ENCODE measurements at regions not wholly inside any gene's neighbourhood (a gene's known extent, or its start where the extent isn't known, plus 50 kb on each side); places are given as distances from the start of the nearest gene placed in this dataset.

DNA sequence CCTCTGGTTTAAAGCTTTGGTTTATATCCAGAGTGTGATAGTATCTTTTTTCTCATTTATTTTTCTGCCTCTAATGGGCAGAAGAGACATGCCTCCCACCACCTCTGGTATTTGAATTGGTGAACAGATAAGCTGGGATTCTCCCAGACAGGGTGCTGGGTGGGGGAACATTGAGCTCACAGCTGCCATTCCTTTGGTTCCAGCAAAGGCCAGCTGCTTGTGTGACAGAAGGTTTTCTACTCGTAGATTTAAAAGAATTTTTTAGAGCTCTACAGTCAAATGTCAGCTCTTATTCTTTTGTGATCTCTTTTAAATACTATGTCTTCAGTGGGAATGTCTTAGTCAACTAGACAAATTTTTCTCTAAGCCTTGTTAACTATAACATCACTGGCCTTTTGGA, 54.7 kb upstream of the ADAMTS16 start:
- no peak overlapping the region for H2BK20ac ChIP-seq (ENCODE audit: low read depth, low read length, poor library complexity, severe bottlenecking)

More for the DNA sequence above, 54.7 kb upstream of the ADAMTS16 start:
- Histone ChIP-seq H3K79me2 (ENCODE audit: insufficient read depth, low read length) (no peaks in the 10 kb centered on the region), H2AFZ (ENCODE audit: low read length) (no peak overlapping the region), H4K20me1 (ENCODE audit: control insufficient read depth, insufficient read depth, insufficient read length) (no peaks in the 10 kb centered on the region), H3K4me1 (ENCODE audit: insufficient read depth, low read length) (peaks cover 8% of the 10 kb centered on the region; the same call in 1 of the 2 replicates), H3K14ac (ENCODE audit: insufficient read depth, low read length) (no peak overlapping the region), H2AK5ac (ENCODE audit: insufficient read length, low read length) (no peak overlapping the region), H3K4me2 (ENCODE audit: insufficient read depth, insufficient read length, low read length) (no peak overlapping the region), H3K9ac (ENCODE audit: extremely low read depth, insufficient read length, low read length) (no peak overlapping the region), H3K79me1 (ENCODE audit: insufficient read depth, low read depth, low read length, poor library complexity, severe bottlenecking) (no peaks in the 10 kb centered on the region), H3K56ac (ENCODE audit: insufficient read length, low read depth, low read length) (no peak overlapping the region), H2BK15ac (ENCODE audit: low read depth, low read length) (no peak overlapping the region), H2BK120ac (ENCODE audit: low read depth, low read length, poor library complexity, severe bottlenecking) (no peak overlapping the region), H2BK5ac (ENCODE audit: insufficient read length, low read length) (no peak overlapping the region), H3K23ac (ENCODE audit: insufficient read length, low read depth, low read length) (no peak overlapping the region), H2BK12ac (ENCODE audit: insufficient read length, low read depth, low read length) (no peak overlapping the region), H3K27ac (ENCODE audit: insufficient read length, low read depth, low read length) (no peak overlapping the region), H3K18ac (ENCODE audit: insufficient read length, low read depth, low read length) (no peak overlapping the region), H4K8ac (replicated peaks; ENCODE audit: insufficient read length, low read depth, low read length) (no peak overlapping the region), H4K5ac (ENCODE audit: insufficient read length, low read depth, low read length) (no peak overlapping the region), H3K4ac (ENCODE audit: low read depth, low read length) (no peak overlapping the region), H3T11ph (ENCODE audit: low read length) (no peak overlapping the region), H3K9me3 (ENCODE audit: control insufficient read depth, low read depth, low read length) (no peaks in the 10 kb centered on the region), H3K23me2 (ENCODE audit: insufficient read length, low read depth, low read length, poor library complexity, severe bottlenecking) (no peaks in the 10 kb centered on the region), H3K27me3 (ENCODE audit: insufficient read depth, low read length) (no peaks in the 10 kb centered on the region), H4K91ac (ENCODE audit: insufficient read length, low read depth, low read length) (no peak overlapping the region)
- Mint-ChIP-seq H3K27me3 (ENCODE audit: low read depth) (peaks cover 7% of the 10 kb centered on the region), H3K9me3 (peaks cover 0 to 3% of the 10 kb centered on the region in 2 experiments; a peak in 2 of 5 replicates), H3K27ac (no peak overlapping the region), H3K36me3 (ENCODE audit: insufficient read depth in 1 of 3, low read depth in 3 of 3) (peaks cover 0 to 7% (median 7%) of the 10 kb centered on the region in 3 experiments; a peak in 3 of 7 replicates), H3K4me1 (peaks cover 24 to 31% of the 10 kb centered on the region in 2 experiments), H3K4me3 (no peak overlapping the region)
- TF ChIP-seq, protein P1, sequence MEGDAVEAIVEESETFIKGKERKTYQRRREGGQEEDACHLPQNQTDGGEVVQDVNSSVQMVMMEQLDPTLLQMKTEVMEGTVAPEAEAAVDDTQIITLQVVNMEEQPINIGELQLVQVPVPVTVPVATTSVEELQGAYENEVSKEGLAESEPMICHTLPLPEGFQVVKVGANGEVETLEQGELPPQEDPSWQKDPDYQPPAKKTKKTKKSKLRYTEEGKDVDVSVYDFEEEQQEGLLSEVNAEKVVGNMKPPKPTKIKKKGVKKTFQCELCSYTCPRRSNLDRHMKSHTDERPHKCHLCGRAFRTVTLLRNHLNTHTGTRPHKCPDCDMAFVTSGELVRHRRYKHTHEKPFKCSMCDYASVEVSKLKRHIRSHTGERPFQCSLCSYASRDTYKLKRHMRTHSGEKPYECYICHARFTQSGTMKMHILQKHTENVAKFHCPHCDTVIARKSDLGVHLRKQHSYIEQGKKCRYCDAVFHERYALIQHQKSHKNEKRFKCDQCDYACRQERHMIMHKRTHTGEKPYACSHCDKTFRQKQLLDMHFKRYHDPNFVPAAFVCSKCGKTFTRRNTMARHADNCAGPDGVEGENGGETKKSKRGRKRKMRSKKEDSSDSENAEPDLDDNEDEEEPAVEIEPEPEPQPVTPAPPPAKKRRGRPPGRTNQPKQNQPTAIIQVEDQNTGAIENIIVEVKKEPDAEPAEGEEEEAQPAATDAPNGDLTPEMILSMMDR (conservative IDR thresholded peaks at IDR 0.05): no peak
- no peak for DNase-seq
- no CpG with 5 or more reads among the region's 1 CpG for WGBS (ENCODE audit: extremely low coverage, insufficient read length, low lambda C conversion rate)

Measured in H9 (cell line).